Nucleus accumbens (tissue), 56 donors: ENCODE measurements at regions not wholly inside any gene's neighbourhood (a gene's known extent, or its start where the extent isn't known, plus 50 kb on each side); places are given as distances from the start of the nearest gene placed in this dataset.
"Not testable (repeated sequence)": the region's sequence is repeated elsewhere in the genome, so short reads cannot be mapped to it uniquely, and the experiment has no call there.

ENCODE experiments used
- DNase-seq, 56 donors: peaks; one replicate each; lab custom pipeline; 2025; lab: John Stamatoyannopoulos, UW

- DNase-seq: no peak
Observed at GRCh38 chr12:68538726-68539614, 71.7 kb upstream of the RAP1B start.

GRCh38 chr12:68539615-68539952, 71.1 kb upstream of the RAP1B start:
- no peak for DNase-seq

GRCh38 chr12:68540768-68541167, 69.9 kb upstream of the RAP1B start:
- DNase-seq: not testable (repeated sequence)

- DNase-seq: not testable (repeated sequence)
Observed at GRCh38 chr12:68547318-68547717, 63.4 kb upstream of the RAP1B start.

GRCh38 chr12:68552605-68553195, 58.0 kb upstream of the RAP1B start:
- DNase-seq: not testable (repeated sequence)

- DNase-seq: no peak
Observed at GRCh38 chr12:68557011-68557730, 53.5 kb upstream of the RAP1B start.

- DNase-seq: no peak
Observed at GRCh38 chr12:68559246-68559645, 51.5 kb upstream of the RAP1B start.

- DNase-seq: no peak
Observed at GRCh38 chr12:68559984-68560850, 50.5 kb upstream of the RAP1B start.

- no peak for DNase-seq
Observed at GRCh38 chr12:68560851-68561422, 49.8 kb upstream of the RAP1B start.
